ELF-1 (cell line): ENCODE measurements at regions not wholly inside any gene's neighbourhood (a gene's known extent, or its start where the extent isn't known, plus 50 kb on each side); places are given as distances from the start of the nearest gene placed in this dataset.

Source experiments
- DNase-seq: peaks from one replicate; pipeline ENCODE4 v3.0.0-alpha.2; 2016; ENCODE audit warnings: low read depth, low spot score

DNA sequence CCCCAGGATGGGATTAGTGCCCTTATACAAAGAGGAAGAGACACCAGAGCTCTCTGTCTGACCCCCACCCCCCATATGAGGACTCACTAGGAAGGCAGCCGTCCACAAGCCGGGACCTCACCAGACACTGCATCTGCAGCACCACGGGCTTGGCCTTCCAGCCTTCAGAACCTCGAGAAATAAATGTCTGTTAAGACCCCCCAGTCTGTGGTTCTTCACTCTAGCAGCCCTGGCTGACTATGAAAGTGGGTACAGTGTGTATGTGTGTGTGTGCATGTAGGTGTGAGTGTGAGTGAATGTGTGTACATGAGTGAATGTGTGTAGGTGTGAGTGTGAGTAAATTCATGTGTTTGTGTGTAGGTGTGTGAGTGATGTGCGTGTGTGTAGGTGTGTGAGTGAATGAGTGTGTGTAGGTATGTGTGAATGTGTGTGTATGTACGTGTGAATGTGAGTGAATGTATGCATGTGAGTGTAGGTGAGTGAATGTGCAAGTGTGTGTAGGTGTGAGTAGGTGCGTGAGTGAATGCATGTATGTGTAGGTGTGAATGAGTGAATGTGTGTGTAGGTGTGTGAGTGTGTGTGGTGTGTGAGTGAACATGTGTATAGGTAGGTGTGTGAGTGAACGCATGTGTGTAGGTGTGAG is 201.6 kb upstream of the ZNF536 start:
- DNase-seq, result no peak

DNA sequence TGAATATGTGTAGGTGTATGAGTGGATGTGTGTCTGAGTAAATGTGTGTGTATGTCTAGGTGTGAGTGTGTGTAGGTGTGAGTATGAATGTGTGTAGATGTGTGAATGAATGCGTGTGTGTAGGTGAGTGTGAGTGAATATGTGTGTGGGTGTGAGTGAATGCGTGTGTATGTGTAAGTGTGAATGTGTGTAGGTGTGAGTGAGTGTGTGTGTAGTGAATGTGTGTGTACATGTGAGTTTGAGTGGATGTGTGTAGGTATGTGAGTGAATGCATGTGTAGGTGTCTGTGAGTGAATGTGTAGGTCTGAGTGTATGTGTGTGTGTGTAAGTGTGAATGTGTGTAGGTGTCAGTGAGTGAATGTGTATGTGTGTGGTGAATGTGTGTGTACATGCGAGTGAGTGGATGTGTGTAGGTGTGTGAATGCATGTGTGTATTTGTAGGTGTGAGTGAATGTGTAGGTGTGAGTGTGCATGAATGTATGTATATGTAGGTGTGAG is 201.0 kb upstream of the ZNF536 start:
- no peak for DNase-seq

DNA sequence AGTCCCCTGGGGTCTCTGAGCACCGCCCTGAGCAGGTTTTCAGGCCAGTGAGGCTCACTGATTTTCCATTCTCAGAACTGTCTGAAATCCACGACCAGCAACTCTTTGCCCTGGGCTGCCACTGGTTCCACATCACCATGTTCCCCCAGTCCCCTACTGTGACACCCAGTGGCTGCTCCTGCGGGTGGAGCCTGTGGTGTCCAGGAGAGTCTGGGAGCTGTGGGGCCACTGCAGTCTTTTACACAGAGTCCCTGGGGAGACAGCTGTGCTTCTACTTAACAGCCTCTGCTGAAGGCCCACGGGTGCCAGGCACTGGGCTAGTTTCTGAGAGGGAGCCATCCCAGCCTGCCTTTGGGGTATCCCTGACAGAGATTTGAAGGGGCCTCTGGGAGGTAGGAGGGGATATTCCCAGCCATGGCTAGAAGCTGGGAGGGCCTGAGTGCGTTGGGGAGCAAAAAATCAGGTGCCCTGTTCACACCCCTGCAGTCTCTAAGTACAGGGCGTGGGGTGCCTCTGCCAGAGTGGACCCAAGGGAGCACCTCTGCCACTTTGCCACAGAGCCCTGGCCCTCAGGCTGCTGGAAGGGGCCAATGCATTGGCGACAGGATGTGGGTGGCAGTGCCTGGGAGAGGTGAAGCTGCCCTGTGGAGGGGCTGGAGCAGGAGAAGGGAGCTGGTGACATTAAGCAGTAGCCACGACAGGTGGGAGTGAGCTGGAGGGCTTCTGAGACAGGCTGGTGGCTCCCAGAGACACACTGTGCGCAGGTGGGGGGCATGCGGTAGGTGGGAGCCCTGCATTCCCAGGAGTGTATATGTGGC is 200.2 kb upstream of the ZNF536 start:
- DNase-seq, result no peak

DNA sequence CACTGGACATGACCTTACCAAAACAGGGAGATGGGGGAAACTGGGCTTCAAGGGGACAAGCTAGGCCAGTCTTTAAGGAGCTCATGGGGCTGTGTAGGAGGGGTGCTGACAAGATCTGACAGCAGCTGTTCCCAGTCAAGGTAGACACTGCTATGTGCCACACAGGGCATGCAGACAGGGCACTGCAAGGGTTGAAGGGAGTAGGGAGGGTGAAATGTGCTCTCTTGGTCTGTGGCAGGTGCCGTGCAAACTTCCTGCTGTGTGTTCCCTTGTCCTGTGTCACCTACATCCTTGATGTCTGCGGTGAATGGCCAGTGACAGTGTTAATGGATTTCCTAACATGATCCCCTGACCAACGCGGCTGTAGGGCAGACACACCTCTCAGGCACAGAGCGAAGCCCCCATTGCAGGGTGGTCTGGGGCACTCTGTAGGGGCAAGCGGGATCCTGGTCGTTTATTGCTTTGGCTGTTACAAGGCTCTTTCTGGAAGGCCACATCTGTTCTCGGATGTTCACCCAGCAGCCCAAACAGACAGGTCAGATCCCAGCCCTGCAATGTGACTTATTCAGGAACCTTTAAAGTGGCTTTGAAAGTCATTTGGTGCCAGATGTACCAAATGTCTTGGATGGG is 199.5 kb upstream of the ZNF536 start:
- no peak for DNase-seq

DNA sequence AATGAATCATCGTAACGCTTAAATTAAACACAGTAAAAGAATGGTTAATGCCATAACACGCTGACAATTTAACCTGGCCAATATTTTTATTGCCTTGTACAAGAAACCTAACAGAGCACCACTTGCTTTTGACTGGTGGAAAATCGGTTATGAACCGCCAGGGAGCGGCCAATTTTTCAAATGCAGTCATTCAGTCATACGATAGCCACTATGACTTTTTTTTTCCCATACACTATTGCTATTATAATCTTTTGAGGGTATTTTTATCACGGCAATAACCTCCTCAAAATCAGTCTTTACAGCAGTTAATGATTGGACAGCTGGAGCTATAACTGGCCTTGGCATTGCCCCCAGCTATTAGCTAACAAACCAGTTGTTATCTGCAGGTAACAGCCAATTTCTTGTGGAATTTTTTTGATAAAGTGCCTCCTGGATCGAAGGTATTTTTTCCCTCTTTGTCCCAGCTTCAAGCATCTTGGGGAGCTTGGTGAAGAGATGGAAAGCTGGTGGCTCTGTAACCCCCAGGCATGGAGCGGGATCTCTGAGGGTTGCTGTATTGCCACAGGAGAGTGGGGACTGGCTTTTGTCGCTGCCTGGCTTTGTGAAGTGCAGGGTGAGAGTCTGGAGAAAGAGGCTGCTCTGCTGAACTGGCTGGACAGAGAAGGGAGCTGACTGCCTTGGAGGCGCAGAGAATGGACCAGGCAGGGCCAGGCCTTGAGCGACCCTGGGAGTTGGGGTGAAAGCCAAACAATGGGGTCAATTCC is 198.4 kb upstream of the ZNF536 start:
- DNase-seq, result no peak

DNA sequence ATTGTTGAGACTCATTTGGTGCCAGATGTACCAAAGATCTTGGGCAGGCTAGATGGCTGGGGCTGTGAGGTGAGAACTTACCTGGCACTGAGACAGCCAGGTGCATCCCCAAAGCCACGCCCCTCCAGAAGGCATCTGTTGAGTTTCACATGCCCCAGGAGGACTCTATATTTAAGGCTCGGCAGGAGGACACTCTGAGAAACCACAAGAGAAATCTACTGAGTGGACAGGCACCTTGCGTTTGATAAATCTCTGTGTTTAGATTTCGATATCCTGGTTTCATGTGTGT is 197.9 kb upstream of the ZNF536 start:
- DNase-seq, result no peak

DNA sequence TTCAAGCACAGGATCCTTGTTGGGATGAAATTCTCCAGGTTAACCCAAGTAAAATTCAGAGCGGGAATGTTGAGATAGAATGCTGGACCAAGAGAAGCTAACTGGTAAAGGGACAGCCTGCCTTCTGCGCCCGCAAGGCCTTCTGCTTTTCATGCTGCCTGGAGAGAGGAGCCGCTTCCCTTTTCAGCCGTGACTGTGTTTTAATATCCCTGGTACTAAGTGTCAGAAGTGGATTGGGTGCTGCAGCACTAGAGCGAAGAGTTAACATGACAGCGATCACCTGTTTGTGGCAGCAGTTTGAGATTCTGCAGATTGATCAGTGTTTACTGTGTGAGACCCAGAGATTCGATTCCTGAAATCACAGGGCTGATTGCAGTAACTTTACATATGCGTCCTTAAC is 197.4 kb upstream of the ZNF536 start:
- no peak for DNase-seq

DNA sequence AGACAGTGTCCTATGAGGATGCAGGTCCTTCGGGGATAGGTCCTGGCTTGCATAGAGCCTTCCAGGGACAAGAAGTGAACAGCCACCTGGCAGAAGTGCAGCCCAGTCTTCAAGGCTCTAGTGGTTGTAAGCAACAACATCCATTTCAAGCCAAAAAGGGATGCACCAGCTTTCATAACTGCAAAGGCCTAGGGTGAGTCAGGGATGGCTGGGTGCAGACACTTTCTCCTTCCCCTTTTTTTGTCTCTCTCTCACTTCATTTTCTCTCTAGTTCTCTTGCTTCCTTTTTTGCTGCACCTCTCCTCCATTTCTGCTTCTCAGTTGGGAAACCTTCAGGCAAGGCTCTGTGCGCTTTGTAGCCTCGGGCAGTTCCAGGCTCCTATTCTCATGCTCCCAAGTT is 196.2 kb upstream of the ZNF536 start:
- DNase-seq, result no peak

DNA sequence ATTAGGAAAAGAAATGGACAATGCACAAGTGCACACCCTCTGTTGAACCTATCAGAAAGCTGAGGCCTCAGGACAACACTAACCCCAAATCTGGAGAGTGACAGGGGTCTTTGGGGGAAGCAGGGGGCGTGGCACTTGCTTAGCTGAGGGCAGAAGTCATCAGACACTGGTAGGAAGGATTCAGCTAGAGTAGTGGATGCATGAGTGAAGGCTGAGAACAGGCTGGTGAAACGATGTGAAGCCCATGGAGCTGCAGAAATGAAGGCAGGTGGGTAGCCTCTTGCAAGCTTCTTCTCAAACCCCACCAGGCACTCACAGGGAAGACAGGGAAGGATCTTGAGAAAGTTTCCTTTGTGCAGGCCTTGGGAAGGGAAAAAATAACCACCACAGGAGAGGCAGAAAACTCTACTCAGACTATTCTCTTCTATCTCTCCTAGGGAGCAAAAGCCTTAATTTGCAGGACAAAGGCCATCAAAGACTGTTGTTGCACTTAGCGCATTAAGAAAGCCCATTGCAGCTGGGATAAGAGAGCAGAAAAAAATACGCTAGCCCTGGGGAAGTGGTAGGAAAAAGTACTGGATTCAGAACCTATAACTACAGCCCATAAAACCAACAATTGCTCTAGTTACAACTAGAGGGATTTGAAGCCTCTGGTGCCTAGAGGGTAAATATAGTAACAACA is 193.3 kb upstream of the ZNF536 start:
- DNase-seq, result peak; percentile 27

DNA sequence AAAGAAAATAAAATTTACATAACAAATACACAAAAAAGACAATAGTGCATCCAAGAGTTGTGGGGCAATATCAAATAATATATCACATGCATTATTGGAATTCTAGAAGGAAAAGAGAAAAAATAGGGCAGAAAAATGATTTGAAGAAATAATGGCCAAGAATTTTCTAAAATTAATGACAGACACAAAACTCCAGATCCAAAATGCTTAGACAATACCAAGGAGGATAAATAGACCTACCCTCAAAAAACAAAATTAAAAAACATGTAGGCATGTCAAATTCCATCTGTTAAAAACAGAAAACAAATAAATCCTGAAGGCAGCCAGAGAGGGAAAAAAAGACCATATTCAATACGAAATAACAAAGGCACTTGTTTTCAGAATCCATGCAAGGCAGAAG is 191.5 kb upstream of the ZNF536 start:
- DNase-seq, result no peak

DNA sequence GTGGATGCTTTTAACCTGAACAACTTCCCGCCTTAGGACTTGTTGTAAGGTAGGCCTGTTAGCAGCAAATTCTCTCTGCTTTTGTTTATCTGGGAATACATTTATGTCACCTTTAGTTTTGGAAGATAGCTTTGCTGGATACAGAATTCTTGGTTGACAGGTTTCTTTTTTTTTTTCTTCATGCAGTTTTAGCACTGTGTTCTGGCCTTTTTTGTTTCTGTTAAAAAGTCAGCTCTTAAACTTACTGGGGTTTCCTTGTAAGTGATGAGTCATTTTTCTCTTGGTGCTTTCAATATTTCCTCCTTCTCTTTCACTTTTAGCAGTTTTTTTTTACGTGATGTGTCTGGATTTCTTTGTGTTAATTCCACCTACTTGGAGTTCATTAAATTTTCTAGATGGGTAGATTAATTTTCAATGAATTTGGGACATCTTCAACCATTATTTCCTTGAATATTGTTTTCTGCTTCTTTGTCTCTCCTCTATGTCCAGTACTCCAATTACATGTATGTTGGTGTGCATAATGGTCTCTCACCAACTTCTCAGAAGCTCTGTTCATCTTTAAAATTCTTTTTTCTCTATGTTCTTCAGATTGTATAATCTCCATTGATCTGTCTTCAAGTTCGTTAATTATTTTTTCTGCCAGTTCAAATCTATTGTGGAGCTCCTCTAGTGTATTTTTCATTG is 188.2 kb upstream of the ZNF536 start:
- DNase-seq, result no peak

DNA sequence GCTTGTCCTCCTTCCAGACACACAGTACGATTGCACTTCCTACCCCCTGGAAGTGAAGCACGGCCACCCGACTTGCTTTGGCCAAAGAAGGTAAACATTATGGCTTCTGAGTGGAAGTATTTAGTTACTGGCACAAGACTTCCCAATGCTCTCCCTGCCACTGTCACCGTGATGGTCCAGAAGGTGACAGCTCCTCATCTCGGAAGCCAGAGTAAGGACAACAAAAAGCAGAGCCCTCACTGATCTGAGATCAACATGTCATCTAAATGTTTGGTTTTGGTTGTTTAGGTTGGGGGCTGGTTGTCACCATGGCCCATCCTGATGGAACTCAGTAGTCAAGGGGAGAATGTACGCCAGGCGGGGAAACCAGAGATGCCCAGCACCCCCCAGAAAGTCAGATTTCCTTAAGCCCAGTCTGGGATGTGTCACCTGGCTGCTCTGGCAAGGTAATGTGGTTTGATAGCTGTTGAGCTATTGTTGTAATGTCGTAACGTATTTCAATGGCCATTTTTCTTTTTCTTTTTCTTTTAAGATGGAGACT is 170.1 kb upstream of the ZNF536 start:
- no peak for DNase-seq

DNA sequence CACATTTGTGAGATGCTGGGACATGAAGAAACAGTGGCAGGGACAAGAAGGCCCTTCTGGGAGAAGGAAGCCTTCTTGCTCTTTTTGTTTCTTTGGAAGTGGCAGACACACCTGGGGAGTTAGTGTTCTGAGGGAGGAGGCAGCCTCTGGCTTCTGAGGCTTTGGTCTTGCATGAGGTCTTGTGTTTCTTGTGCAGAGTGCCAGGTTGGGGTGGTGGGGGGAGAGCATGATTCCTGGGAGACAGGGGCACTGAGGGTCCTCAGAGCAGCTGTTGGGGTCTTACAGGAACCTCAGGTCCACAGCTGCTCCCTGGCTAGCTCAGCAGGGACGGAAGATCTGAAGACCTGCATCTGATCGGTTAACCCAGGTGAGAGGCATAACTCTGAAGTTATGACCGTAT is 167.5 kb upstream of the ZNF536 start:
- no peak for DNase-seq

DNA sequence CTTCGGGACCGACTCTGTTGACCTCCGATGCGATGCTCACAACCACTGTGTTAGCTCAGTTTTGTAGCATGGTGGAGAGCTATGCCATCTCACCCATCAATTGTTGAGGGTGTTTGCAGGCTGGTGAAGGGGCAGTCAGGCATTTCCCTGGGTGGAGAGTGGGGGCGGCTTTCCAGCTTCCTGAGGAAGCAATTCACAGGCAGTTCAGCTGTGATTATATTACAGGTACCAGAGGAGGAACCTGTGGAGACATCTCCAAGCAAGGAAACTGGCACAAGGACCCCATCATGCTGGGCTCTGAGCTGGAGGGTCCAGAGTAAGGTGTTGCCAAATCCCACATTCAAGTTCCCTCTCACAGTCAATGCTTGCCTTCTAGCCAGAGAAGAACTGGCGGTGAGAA is 166.0 kb upstream of the ZNF536 start:
- no peak for DNase-seq

DNA sequence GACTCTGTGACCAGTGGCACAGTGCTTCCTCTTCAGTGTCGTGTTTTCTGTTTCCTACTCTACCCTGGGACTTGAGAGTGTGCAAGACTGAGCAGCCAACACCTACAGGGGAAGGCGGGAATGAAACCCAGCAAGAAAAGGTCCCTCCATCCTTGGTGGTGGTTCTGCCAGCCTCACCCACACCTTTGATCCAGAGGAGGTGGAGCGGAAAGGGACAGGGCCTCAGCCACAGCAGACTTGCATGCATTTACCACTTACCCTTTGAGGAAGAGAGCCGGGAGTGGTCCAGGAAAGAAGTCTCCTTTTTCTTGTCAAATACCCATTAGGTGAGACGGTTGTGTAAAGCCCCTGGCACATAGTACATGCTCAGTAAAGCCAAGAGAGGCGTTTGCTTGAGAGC is 164.8 kb upstream of the ZNF536 start:
- no peak for DNase-seq

DNA sequence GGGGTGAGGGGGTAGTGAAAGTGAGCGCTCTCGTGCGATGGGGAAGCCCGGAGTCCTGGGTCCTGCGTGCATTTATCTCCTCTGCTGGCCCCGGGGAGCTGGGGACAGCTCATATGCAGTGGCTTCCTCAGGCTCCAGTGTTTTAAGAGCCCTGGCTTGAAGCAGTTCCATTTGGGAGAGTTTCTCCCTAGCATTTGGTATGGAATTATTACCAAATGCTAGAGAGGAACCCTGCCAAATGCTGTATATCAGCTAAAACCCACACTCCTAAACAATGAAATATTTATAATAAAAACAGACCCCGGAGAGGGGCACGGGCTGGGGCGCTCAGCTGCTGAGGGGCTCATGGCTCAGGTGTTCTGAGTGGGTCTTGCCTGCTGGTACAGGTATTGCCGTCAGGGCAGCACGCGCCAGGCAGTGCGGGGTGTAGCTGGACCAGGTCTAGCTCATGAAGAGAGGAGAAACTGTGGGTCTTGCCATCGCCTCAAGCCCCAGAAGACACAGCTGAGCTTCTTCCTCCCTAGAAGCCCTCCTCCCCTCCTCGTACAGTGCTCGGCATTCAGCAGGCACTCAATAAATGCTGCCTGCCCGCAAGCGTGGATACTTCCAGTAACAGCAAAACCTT is 163.6 kb upstream of the ZNF536 start:
- no peak for DNase-seq

DNA sequence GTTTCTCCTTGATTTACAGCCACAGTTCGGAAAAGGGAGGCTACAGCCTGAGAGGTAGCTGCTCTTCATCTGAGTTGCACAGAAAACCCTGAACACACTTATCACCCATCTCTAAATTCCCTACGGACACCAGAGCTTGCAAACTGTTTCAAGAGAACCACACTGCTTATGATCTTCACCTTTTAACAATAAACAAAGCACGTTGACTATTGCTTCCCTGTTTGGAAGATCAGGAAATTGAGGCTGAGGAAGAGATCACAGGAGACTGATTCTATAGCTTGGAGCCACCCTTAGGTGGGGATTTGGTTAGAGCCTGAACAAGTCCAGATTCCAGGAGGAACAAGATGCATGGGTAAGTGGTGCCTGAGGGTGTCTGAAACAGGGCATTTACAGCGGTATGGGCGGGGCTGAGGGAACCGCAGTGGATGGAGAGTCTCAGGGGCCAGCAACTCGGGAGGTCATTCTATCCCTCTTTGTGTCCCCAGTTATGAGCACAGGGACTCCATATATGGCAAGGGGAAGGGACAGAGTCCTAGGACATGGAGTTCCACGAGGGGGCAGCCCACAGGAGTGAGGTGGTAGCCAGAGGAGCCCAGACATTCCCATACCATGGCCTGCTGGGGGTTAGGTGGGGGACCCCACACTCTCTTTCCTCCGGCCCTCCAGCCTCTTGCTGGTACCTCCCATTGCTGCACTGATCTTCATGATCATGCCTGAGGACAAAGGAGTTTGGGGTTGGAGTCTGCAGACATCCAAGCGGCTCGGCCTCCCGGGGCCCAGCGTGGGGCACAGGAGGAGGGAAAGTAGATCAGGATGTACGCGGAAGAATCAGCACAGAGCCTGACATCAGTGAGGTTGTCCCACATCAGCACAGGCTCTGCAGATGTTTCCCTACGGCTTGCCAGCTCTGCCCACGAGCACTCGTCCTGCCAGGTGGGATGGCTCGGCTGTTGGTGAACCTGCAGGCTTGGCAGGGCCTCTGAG is 162.3 kb upstream of the ZNF536 start:
- no peak for DNase-seq

DNA sequence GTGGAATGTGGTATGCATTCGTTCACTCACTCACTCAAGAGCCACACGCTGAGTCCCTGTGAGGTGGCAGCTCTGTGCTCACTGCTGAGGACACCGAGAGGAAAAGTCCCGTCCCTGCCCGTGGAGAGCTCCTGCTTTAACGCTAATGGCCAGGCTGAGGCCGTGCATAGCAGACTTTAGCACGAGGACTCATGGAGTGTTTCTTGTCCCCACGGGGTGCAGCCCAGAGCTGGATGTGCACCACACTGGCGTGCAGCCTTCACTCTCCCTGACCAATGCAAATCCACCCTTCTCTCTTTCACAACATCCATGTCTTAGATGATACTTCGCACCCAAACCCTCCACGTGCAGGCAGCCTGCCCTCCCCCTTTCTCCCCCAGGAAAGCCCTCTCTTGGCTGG is 159.6 kb upstream of the ZNF536 start:
- no peak for DNase-seq

DNA sequence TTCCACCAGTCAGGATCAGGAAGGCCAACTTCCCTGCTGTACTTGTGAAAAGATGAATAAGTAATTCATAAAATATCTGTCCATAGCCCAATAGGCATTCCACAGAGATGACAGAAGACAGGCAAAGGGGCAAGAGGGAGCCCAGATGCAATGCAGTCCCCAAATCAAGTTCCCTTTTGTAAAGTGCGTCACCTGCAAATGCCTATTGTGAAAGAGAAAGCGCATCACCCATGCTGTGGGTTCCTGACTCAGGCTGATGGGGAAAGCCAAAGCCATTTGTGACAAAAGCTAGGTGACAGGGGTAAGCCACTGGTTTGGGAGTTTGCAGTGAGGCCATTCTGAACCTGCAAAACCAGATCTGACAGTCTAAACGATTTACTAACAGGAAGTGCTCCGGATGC is 157.5 kb upstream of the ZNF536 start:
- DNase-seq, result no peak
